ENCODE measurements at regions not wholly inside any gene's neighbourhood (a gene's known extent, or its start where the extent isn't known, plus 50 kb on each side); places are given as distances from the start of the nearest gene placed in this dataset.

DNA sequence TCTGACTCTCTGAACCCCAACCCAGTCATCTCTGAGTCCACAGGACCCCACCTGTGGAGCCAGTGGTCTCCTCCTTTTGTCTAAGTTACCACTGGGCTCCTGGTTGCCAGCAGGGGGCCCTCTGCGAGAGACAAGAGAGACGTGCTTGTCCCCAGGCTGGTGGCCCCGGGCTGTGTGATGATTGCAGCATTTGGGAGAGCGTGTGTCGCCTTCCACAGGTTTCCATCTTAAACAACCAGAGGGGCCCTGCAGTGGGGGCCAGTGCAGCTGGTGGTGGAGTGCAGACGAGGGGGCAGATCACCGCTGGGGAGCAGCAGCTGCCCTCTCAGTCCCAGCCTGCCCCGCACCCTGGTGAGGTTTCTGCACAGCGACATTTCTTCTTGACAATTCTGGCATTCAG is 122.4 kb upstream of the PPP2R2D start:
- peaks cover 17% of the 10 kb centered on the region for H3K27me3 Mint-ChIP-seq (ENCODE audit: unreplicated experiment)
- no peak overlapping the region for H3K4me3 Mint-ChIP-seq (ENCODE audit: low read depth, unreplicated experiment)
- no TSS peak for BruUV-seq (replicated peaks)
- H3K4me1 Mint-ChIP-seq (ENCODE audit: low read depth, unreplicated experiment) = no peaks in the 10 kb centered on the region
- H3K9me3 Mint-ChIP-seq (ENCODE audit: low read depth, unreplicated experiment) = peaks cover 15% of the 10 kb centered on the region
- no peak overlapping the region for H3K27ac Mint-ChIP-seq (ENCODE audit: unreplicated experiment)
- intact Hi-C loops (cut with micrococcal nuclease; ENCODE audit: unreplicated experiment) = no loop called here
- DNase-seq = no peak
- no peaks in the 10 kb centered on the region for H3K36me3 Mint-ChIP-seq (ENCODE audit: insufficient read depth, unreplicated experiment)
- TF ChIP-seq, protein P1, sequence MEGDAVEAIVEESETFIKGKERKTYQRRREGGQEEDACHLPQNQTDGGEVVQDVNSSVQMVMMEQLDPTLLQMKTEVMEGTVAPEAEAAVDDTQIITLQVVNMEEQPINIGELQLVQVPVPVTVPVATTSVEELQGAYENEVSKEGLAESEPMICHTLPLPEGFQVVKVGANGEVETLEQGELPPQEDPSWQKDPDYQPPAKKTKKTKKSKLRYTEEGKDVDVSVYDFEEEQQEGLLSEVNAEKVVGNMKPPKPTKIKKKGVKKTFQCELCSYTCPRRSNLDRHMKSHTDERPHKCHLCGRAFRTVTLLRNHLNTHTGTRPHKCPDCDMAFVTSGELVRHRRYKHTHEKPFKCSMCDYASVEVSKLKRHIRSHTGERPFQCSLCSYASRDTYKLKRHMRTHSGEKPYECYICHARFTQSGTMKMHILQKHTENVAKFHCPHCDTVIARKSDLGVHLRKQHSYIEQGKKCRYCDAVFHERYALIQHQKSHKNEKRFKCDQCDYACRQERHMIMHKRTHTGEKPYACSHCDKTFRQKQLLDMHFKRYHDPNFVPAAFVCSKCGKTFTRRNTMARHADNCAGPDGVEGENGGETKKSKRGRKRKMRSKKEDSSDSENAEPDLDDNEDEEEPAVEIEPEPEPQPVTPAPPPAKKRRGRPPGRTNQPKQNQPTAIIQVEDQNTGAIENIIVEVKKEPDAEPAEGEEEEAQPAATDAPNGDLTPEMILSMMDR (IDR thresholded peaks at IDR 0.05; ENCODE audit: unreplicated experiment) = no peak
- CTCF ChIA-PET = no interaction called here

DNA sequence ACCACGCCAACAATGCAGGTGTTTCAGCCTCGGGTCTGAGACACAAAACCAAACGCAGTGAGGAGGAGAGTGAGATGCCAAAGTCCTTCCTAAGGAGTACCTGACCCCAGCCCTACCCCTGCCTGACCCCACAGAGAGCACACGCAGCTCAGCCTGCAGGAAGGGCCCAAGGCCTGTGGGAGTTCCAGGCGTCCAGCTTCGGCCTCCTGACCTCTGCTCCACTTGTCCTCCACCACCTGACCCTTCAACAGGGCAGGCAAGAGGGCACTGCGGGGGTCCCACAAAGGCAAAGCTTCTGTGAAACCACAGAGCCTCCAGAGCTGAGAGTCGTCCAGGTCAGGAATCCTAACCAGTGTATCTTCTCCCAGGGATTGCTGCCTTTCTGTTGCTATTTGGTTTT is 122.0 kb upstream of the PPP2R2D start:
- Mint-ChIP-seq H3K36me3 (ENCODE audit: insufficient read depth, unreplicated experiment) (no peaks in the 10 kb centered on the region), H3K4me3 (ENCODE audit: low read depth, unreplicated experiment) (no peak overlapping the region), H3K4me1 (ENCODE audit: low read depth, unreplicated experiment) (no peaks in the 10 kb centered on the region), H3K9me3 (ENCODE audit: low read depth, unreplicated experiment) (peaks cover 15% of the 10 kb centered on the region), H3K27me3 (ENCODE audit: unreplicated experiment) (peaks cover 17% of the 10 kb centered on the region), H3K27ac (ENCODE audit: unreplicated experiment) (no peak overlapping the region)
- no peak for DNase-seq
- TF ChIP-seq, protein P1 (IDR thresholded peaks at IDR 0.05; ENCODE audit: unreplicated experiment) = no peak
- intact Hi-C loops (cut with micrococcal nuclease; ENCODE audit: unreplicated experiment) = no loop called here
- no TSS peak for BruUV-seq (replicated peaks)
- CTCF ChIA-PET = no interaction called here

DNA sequence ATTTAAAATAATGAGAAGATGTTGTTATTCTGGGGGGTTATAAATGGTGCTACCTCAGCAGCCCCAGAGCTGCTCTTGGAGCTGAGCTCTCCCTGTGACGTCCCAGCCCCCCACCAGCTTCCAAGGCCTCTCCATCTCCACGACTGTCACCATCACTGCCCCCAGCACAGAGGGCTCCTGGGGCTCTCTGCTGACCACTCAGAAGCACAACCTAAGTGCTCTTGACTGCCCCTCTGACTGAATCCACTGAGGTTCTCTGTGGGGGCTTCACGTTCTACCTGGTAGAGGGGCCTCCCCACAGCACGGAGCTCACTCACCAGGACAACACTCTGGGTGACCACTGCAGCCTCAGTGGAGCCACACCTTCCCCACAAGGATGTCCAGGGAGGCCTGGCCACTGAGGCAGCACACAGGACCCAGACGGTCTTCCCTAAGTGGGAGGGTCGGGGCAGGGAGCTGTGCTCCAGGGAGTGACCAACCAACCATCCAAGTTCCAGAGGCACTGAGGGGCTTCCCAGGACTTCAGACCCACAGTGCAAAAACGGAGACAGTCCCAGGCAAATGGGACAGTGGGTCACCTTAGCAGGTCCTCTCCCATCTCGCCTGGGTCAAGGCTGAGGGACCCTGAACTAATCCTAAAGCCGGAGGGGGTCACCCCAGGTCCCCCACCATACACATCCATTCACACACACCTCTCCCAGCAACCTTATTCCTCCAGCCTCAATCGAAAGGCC is 121.0 kb upstream of the PPP2R2D start:
- DNase-seq = no peak
- BruUV-seq (replicated peaks) = no TSS peak
- CTCF ChIA-PET = no interaction called here

DNA sequence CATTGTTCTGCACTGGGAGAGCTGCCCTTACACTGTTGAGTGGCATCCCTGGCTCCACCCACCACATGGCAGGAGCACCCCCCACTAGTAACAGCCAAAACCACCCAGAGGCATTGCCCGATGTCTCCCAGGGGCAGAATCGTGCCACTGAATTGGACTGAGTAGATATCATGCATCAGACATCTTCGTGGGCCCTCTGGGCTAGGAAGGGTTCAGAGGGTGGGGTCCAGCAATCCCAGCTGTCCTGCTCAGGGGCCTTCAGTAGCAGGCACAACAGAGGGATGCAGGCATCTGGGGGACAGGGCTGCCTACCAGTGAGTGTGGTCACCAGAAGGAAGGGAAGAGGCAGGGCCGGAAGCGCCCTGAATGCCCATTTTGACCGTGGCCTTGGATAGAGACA is 119.7 kb upstream of the PPP2R2D start:
- intact Hi-C loops (cut with micrococcal nuclease; ENCODE audit: unreplicated experiment) = loop anchor here (10.0 kb wide), 1 partner anchor 126 kb away; no protein-coding TSS in a partner anchor
- H3K27ac Mint-ChIP-seq (ENCODE audit: unreplicated experiment) = no peak overlapping the region
- no peaks in the 10 kb centered on the region for H3K36me3 Mint-ChIP-seq (ENCODE audit: insufficient read depth, unreplicated experiment)
- no peaks in the 10 kb centered on the region for H3K4me1 Mint-ChIP-seq (ENCODE audit: low read depth, unreplicated experiment)
- CTCF ChIA-PET = no interaction called here
- no TSS peak for BruUV-seq (replicated peaks)
- TF ChIP-seq, protein P1 (IDR thresholded peaks at IDR 0.05; ENCODE audit: unreplicated experiment) = no peak
- DNase-seq = no peak
- no peak overlapping the region for H3K4me3 Mint-ChIP-seq (ENCODE audit: low read depth, unreplicated experiment)
- peaks cover 17% of the 10 kb centered on the region for H3K27me3 Mint-ChIP-seq (ENCODE audit: unreplicated experiment)
- H3K9me3 Mint-ChIP-seq (ENCODE audit: low read depth, unreplicated experiment) = peaks cover 15% of the 10 kb centered on the region

More for the DNA sequence above, 121.0 kb upstream of the PPP2R2D start:
- no peak overlapping the region for H3K27ac Mint-ChIP-seq (ENCODE audit: unreplicated experiment)
- no peak overlapping the region for H3K4me3 Mint-ChIP-seq (ENCODE audit: low read depth, unreplicated experiment)
- peaks cover 17% of the 10 kb centered on the region for H3K27me3 Mint-ChIP-seq (ENCODE audit: unreplicated experiment)
- no peaks in the 10 kb centered on the region for H3K36me3 Mint-ChIP-seq (ENCODE audit: insufficient read depth, unreplicated experiment)
- H3K4me1 Mint-ChIP-seq (ENCODE audit: low read depth, unreplicated experiment) = no peaks in the 10 kb centered on the region
- intact Hi-C loops (cut with micrococcal nuclease; ENCODE audit: unreplicated experiment) = loop anchor here (10.0 kb wide), 1 partner anchor 125 kb away; no protein-coding TSS in a partner anchor
- TF ChIP-seq, protein P1 (IDR thresholded peaks at IDR 0.05; ENCODE audit: unreplicated experiment) = no peak
- H3K9me3 Mint-ChIP-seq (ENCODE audit: low read depth, unreplicated experiment) = peaks cover 15% of the 10 kb centered on the region

All from Calu3 (cell line).